ENCODE measurements at regions not wholly inside any gene's neighbourhood (a gene's known extent, or its start where the extent isn't known, plus 50 kb on each side); places are given as distances from the start of the nearest gene placed in this dataset.

DNA sequence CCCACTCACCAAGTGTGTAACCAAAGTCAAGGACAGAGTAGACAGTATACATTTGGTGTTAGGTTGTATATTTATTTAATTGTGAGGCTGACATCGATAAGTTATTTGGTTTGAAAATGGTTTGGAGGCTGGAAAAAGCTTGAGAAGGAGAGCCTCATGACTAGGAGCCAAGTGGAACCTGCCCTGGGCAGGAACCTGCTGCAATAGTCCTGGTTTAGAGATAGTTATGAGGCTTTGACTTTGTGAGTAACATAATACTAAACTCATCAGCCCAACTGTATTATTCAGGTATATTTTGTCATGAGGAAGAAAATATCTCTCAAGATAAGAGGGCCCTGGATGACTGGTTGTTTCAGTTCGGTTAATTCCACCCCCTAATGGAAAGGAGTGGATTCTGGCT is 234.3 kb upstream of the CYRIA start:
- TF ChIP-seq, protein P1, sequence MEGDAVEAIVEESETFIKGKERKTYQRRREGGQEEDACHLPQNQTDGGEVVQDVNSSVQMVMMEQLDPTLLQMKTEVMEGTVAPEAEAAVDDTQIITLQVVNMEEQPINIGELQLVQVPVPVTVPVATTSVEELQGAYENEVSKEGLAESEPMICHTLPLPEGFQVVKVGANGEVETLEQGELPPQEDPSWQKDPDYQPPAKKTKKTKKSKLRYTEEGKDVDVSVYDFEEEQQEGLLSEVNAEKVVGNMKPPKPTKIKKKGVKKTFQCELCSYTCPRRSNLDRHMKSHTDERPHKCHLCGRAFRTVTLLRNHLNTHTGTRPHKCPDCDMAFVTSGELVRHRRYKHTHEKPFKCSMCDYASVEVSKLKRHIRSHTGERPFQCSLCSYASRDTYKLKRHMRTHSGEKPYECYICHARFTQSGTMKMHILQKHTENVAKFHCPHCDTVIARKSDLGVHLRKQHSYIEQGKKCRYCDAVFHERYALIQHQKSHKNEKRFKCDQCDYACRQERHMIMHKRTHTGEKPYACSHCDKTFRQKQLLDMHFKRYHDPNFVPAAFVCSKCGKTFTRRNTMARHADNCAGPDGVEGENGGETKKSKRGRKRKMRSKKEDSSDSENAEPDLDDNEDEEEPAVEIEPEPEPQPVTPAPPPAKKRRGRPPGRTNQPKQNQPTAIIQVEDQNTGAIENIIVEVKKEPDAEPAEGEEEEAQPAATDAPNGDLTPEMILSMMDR (IDR thresholded peaks at IDR 0.05; ENCODE audit: borderline replicate concordance, insufficient read depth, low read depth, low read length): no peak
- H3K4me3 ChIP-seq (ENCODE audit: low read depth, low read length): no peak overlapping the region

DNA sequence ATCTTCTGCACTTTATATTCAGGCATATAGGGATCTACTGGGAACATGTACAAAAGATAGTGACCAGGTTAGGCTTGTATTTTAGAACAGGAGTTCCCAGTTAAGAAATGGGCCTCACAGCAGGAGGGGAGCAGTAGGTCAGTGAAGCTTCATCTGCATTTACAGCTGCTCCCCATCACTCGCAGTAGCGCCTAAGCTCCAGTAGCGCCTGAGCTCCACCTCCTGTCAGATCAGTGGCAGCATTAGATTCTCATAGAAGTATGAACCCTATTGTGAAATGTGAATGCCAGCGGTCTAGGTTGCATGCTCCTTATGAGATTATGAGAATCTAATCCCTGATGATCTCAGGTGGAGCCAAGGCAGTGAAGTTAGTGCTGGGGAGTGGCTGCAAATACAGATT is 224.4 kb upstream of the CYRIA start:
- TF ChIP-seq, protein P1 (IDR thresholded peaks at IDR 0.05; ENCODE audit: borderline replicate concordance, insufficient read depth, low read depth, low read length): no peak
- H3K4me3 ChIP-seq (ENCODE audit: low read depth, low read length): no peak overlapping the region

DNA sequence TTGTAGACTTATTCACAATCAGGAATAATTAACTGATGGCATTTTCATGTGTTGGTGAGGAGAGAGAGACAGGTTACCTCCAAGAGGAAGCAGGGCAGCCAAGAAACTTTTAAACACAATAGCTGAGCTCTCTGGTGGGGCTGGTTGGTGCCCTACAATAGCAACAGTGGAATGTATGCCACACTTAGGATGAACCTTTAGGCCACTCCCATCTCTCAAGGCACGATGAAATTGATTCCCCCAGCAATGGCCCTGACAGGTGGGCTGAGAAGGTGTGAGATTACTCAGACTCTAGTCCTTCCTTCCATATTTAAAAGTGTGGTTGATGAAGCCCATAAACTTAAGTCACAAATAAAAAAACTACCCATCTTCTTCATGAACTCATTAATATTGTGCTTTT is 219.4 kb upstream of the CYRIA start:
- TF ChIP-seq, protein P1 (IDR thresholded peaks at IDR 0.05; ENCODE audit: borderline replicate concordance, insufficient read depth, low read depth, low read length): no peak

DNA sequence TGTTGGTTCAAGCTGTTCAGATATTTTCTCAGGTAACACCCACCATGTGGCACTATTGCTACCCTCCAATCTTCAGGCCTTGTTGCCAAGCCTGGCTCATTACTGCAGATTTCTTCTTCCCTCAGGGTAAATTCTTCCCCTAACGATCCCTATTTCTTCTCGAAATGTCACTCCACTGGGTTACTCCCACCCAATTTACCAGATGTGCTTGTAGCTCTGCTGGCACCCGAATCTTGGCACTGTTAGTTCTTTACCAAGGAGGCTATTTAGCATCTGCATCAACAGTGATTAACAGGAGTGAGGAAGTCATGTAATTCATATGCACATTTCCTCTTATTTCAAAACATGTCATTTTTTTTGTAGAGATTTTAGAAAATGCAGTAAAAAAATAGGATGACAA is 217.1 kb upstream of the CYRIA start:
- TF ChIP-seq, protein P1 (IDR thresholded peaks at IDR 0.05; ENCODE audit: borderline replicate concordance, insufficient read depth, low read depth, low read length): no peak
- H3K4me3 ChIP-seq (ENCODE audit: low read depth, low read length): no peak overlapping the region

More for the DNA sequence above, 219.4 kb upstream of the CYRIA start:
- no peak overlapping the region for H3K4me3 ChIP-seq (ENCODE audit: low read depth, low read length)

DNA sequence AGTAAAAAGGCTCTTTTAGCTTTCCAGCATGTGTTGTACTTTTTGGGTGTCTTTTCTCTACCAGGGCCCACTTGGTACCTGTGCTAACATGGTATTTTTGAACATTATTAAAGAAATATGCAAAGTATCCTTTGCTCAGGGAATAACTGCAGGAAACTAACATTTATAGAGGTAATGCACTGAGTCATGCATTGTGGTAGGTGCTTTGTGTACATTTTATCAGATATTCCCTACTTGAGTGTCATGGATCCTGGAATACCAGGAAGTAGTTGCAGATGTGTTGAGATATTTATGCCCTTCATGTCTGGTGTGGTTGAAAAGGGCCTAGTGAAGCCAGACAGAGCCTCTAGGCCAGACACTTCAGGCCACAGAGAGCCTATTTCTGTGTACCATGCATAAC is 215.5 kb upstream of the CYRIA start:
- no peak overlapping the region for H3K4me3 ChIP-seq (ENCODE audit: low read depth, low read length)
- TF ChIP-seq, protein P1 (IDR thresholded peaks at IDR 0.05; ENCODE audit: borderline replicate concordance, insufficient read depth, low read depth, low read length): no peak

DNA sequence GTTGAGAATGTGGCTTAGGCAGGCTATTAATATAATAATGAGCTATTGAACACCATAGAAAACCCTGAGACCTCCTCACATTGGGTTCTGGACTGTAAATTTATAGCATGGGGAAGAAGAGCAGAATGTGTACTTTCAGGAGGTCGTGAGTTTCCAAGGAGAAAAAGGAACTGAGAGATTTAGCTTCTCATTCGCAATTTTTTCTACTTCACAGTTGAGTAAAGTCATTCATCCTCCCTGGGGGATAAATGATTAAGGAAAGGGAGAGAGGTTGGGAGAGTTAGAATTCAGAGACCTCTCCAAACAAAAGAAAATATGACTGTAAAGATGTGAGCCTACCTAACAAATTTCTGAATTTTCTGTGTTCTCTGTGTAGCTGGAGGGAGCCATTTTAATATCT is 205.8 kb upstream of the CYRIA start:
- no peak overlapping the region for H3K4me3 ChIP-seq (ENCODE audit: low read depth, low read length)
- TF ChIP-seq, protein P1 (IDR thresholded peaks at IDR 0.05; ENCODE audit: borderline replicate concordance, insufficient read depth, low read depth, low read length): no peak

DNA sequence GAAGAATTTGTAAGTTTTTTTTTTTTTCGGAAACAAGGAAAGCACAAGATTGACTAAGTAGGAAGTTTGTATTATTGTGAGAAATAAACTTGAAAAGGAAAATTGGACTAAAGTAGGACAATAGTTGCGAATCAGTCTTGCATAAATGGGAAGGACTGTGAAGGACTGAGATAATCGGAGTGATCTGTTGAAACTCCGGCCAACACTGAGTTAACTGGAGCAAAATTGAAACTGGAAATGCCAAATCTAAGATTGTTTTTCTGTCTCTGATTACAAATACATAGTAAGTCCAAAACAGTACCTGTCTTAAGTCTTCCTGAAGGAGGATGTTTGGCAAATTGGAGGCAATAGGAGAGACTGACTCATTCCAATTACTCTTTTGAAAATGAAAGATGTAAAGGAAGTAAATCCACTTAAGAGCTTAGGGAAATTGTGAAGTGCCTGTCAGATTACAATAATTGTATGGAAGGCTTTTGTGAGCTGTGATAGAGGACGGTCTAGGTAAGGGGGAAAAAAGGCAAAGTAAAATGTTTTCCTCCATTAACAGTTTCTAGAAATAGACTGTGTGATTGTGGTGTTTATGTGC is 204.9 kb upstream of the CYRIA start:
- H3K4me3 ChIP-seq (ENCODE audit: low read depth, low read length): no peak overlapping the region
- TF ChIP-seq, protein P1 (IDR thresholded peaks at IDR 0.05; ENCODE audit: borderline replicate concordance, insufficient read depth, low read depth, low read length): no peak
